ENCODE measurements at regions not wholly inside any gene's neighbourhood (a gene's known extent, or its start where the extent isn't known, plus 50 kb on each side); places are given as distances from the start of the nearest gene placed in this dataset.
"Not testable (repeated sequence)": the region's sequence is repeated elsewhere in the genome, so short reads cannot be mapped to it uniquely, and the experiment has no call there.

DNA sequence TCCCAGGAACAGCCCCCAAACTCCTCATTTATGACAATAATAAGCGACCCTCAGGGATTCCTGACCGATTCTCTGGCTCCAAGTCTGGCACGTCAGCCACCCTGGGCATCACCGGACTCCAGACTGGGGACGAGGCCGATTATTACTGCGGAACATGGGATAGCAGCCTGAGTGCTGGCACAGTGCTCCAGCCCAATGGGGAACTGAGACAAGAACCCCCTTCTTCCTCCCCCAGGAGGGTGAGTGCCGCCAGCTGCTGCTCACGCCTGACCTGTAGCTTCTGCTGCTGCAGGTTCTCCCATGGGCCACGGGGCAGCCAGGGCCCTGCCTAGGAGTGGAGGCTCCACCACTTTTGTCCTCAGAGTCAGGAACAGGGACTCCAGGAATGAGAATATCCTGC lies 78.2 kb downstream of the VPREB1 start:
- Histone ChIP-seq H3K4me1 (ENCODE audit: control insufficient read depth in 5 of 5, insufficient read depth in 5 of 5, low read length in 5 of 5) (no peaks in the 10 kb centered on the region), H3K27me3 (ENCODE audit: control insufficient read depth in 3 of 3, insufficient read depth in 3 of 3, low read length in 2 of 3) (no peaks in the 10 kb centered on the region), H3K4me3 (no peak overlapping the region), H3K36me3 (ENCODE audit: control insufficient read depth in 4 of 4, insufficient read depth in 4 of 4, low read length in 4 of 4) (peaks cover 0 to 20% (median 7%) of the 10 kb centered on the region in 4 donors), H3K9me3 (ENCODE audit: control insufficient read depth in 4 of 4, insufficient read depth in 3 of 4, low read length in 3 of 4) (no peaks in the 10 kb centered on the region), H3K27ac (ENCODE audit: low read depth in 1 of 2, low read length in 1 of 2) (no peak overlapping the region), H3K9ac (ENCODE audit: insufficient read depth in 1 of 2, low read length in 2 of 2) (no peak overlapping the region)
- TF ChIP-seq, protein P1, sequence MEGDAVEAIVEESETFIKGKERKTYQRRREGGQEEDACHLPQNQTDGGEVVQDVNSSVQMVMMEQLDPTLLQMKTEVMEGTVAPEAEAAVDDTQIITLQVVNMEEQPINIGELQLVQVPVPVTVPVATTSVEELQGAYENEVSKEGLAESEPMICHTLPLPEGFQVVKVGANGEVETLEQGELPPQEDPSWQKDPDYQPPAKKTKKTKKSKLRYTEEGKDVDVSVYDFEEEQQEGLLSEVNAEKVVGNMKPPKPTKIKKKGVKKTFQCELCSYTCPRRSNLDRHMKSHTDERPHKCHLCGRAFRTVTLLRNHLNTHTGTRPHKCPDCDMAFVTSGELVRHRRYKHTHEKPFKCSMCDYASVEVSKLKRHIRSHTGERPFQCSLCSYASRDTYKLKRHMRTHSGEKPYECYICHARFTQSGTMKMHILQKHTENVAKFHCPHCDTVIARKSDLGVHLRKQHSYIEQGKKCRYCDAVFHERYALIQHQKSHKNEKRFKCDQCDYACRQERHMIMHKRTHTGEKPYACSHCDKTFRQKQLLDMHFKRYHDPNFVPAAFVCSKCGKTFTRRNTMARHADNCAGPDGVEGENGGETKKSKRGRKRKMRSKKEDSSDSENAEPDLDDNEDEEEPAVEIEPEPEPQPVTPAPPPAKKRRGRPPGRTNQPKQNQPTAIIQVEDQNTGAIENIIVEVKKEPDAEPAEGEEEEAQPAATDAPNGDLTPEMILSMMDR (IDR thresholded peaks at IDR 0.05; ENCODE audit: control extremely low read depth, extremely low read depth): no peak
- 93 to 94% methylated on average over 10 of the region's 10 CpGs for WGBS, 2 donors
- ATAC-seq (ENCODE audit: insufficient read depth, low FRiP score): no peak
- DNase-seq: no peak

DNA sequence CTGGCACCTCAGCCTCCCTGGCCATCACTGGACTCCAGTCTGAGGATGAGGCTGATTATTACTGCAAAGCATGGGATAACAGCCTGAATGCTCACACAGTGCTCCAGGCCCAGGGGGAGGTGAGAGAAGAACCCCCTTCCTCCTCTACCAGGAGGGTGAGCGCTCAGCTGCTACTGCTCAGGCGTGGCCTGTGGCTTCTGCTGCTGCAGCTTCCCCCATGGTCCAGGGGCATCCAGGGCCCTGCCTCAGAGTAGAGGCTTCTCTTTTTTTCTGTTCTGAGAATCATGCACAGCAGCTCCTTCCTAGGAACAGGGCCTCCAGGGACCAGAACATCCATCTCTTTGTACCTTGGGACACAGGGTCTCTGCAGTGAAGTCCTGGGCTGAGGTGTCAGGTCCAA lies 83.1 kb downstream of the VPREB1 start:
- Histone ChIP-seq H3K27ac (ENCODE audit: low read depth in 1 of 2, low read length in 1 of 2) (no peak overlapping the region), H3K9ac (ENCODE audit: insufficient read depth in 1 of 2, low read length in 2 of 2) (no peak overlapping the region), H3K4me1 (ENCODE audit: control insufficient read depth in 5 of 5, insufficient read depth in 5 of 5, low read length in 5 of 5) (peaks cover 0 to 2% (median 0%) of the 10 kb centered on the region in 5 donors), H3K27me3 (ENCODE audit: control insufficient read depth in 3 of 3, insufficient read depth in 3 of 3, low read length in 2 of 3) (no peaks in the 10 kb centered on the region), H3K4me3 (no peak overlapping the region), H3K36me3 (ENCODE audit: control insufficient read depth in 4 of 4, insufficient read depth in 4 of 4, low read length in 4 of 4) (peaks cover 0 to 2% (median 0%) of the 10 kb centered on the region in 4 donors), H3K9me3 (ENCODE audit: control insufficient read depth in 4 of 4, insufficient read depth in 3 of 4, low read length in 3 of 4) (no peaks in the 10 kb centered on the region)
- WGBS, 2 donors: 54 to 57% methylated on average over 2 of the region's 2 CpGs
- DNase-seq (no peak), ATAC-seq (ENCODE audit: insufficient read depth, low FRiP score) (no peak)
- TF ChIP-seq, protein P1 (IDR thresholded peaks at IDR 0.05; ENCODE audit: control extremely low read depth, extremely low read depth): no peak

DNA sequence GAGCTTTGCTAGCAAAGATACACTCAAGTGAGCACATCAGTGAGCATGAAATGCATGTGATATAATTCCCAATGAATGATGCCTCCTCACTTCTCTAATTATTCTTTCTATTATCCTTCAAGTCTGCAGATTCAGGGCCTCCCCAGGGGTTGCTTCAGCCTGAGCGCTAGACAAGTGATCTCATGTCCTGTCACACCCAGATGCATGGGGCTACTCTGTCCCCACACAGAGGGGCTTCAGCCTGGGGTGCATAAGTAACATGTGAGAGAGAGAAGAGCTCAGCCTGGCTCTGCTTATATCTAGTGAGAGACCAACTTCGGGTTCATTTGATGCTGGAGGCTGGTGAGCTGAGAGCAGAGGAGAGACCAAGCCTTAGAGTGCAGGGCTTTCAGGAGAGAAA lies 85.2 kb downstream of the VPREB1 start:
- Histone ChIP-seq H3K4me3 (no peak overlapping the region), H3K9ac (ENCODE audit: insufficient read depth in 1 of 2, low read length in 2 of 2) (no peak overlapping the region), H3K4me1 (ENCODE audit: control insufficient read depth in 5 of 5, insufficient read depth in 5 of 5, low read length in 5 of 5) (peaks cover 0 to 2% (median 0%) of the 10 kb centered on the region in 5 donors), H3K27ac (ENCODE audit: low read depth in 1 of 2, low read length in 1 of 2) (no peak overlapping the region), H3K36me3 (ENCODE audit: control insufficient read depth in 4 of 4, insufficient read depth in 4 of 4, low read length in 4 of 4) (no peaks in the 10 kb centered on the region), H3K27me3 (ENCODE audit: control insufficient read depth in 3 of 3, insufficient read depth in 3 of 3, low read length in 2 of 3) (no peaks in the 10 kb centered on the region), H3K9me3 (ENCODE audit: control insufficient read depth in 4 of 4, insufficient read depth in 3 of 4, low read length in 3 of 4) (no peaks in the 10 kb centered on the region)
- ATAC-seq (ENCODE audit: insufficient read depth, low FRiP score) (no peak), DNase-seq (no peak)
- TF ChIP-seq, protein P1 (IDR thresholded peaks at IDR 0.05; ENCODE audit: control extremely low read depth, extremely low read depth): no peak
- WGBS, 2 donors: 63 to 75% methylated on average over 2 of the region's 2 CpGs

DNA sequence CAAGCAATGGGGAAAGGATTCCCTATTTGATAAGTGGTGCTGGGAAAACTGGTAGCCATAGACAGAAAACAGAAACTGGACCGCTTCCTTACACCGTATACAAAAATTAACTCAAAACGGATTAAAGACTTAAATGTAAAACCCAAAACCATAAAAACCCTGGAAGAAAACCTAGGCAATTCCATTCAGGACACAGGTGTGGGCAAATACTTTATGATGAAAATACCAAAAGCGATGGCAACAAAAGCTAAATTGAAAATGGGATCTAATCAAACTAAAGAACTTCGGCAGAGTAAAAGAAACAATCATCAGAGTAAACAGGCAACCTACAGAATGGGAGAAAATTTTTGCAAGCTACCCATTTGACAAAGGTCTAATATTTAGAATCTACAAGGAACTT lies 91.1 kb downstream of the VPREB1 start:
- not testable (repeated sequence) for H3K27me3 ChIP-seq (ENCODE audit: control insufficient read depth in 3 of 3, insufficient read depth in 3 of 3, low read length in 2 of 3); H3K4me3 ChIP-seq; H3K4me1 ChIP-seq (ENCODE audit: control insufficient read depth in 5 of 5, insufficient read depth in 5 of 5, low read length in 5 of 5); ATAC-seq (ENCODE audit: insufficient read depth, low FRiP score); H3K9ac ChIP-seq (ENCODE audit: insufficient read depth in 1 of 2, low read length in 2 of 2); H3K9me3 ChIP-seq (ENCODE audit: control insufficient read depth in 4 of 4, insufficient read depth in 3 of 4, low read length in 3 of 4); DNase-seq; H3K36me3 ChIP-seq (ENCODE audit: control insufficient read depth in 4 of 4, insufficient read depth in 4 of 4, low read length in 4 of 4); H3K27ac ChIP-seq (ENCODE audit: low read depth in 1 of 2, low read length in 1 of 2)
- WGBS, 2 donors: 58 to 75% methylated on average over 5 of the region's 5 CpGs

DNA sequence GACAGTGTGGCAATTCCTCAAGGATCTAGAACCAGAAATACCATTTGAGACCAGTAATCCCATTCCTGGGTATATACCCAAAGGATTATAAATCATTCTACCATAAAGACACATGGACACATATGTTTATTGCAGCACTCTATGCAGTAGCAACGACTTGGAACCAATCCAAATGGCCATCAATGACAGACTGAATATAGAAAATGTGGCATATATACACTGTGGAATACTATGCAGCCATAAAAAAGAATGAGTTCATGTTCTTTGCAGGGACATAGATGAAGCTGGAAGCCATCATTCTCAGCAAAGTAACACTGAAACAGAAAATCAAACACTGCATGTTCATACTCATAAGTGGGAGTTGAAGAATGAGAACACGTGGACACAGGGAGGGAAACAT lies 91.7 kb downstream of the VPREB1 start:
- H3K27ac ChIP-seq (ENCODE audit: low read depth in 1 of 2, low read length in 1 of 2); H3K4me3 ChIP-seq; H3K36me3 ChIP-seq (ENCODE audit: control insufficient read depth in 4 of 4, insufficient read depth in 4 of 4, low read length in 4 of 4); H3K9ac ChIP-seq (ENCODE audit: insufficient read depth in 1 of 2, low read length in 2 of 2); H3K27me3 ChIP-seq (ENCODE audit: control insufficient read depth in 3 of 3, insufficient read depth in 3 of 3, low read length in 2 of 3); ATAC-seq (ENCODE audit: insufficient read depth, low FRiP score); H3K9me3 ChIP-seq (ENCODE audit: control insufficient read depth in 4 of 4, insufficient read depth in 3 of 4, low read length in 3 of 4); DNase-seq; H3K4me1 ChIP-seq (ENCODE audit: control insufficient read depth in 5 of 5, insufficient read depth in 5 of 5, low read length in 5 of 5): not testable (repeated sequence)
- 36 to 38% methylated on average over 2 of the region's 2 CpGs for WGBS, 2 donors

DNA sequence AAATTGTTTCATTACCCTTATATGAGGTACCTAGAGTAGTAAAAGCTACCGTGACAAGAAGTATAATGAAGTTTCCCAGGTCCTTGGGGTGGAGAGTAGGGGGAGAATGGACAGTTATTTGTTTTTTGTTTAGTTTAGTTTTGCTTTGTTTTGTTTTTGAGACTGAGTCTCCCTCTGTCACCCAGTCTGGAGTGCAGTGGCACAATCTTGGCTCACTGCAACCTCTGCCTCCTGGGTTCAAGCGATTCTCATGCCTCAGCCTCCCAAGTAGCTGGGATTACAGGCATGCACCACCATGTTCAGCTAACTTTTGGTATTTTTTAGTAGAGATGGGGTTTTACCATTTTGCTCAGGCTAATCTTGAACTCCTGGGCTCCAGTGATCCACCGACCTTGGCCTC lies 94.2 kb downstream of the VPREB1 start:
- not testable (repeated sequence) for H3K36me3 ChIP-seq (ENCODE audit: control insufficient read depth in 4 of 4, insufficient read depth in 4 of 4, low read length in 4 of 4); H3K9ac ChIP-seq (ENCODE audit: insufficient read depth in 1 of 2, low read length in 2 of 2); ATAC-seq (ENCODE audit: insufficient read depth, low FRiP score); H3K27ac ChIP-seq (ENCODE audit: low read depth in 1 of 2, low read length in 1 of 2); H3K4me3 ChIP-seq; H3K9me3 ChIP-seq (ENCODE audit: control insufficient read depth in 4 of 4, insufficient read depth in 3 of 4, low read length in 3 of 4); H3K4me1 ChIP-seq (ENCODE audit: control insufficient read depth in 5 of 5, insufficient read depth in 5 of 5, low read length in 5 of 5); DNase-seq; H3K27me3 ChIP-seq (ENCODE audit: control insufficient read depth in 3 of 3, insufficient read depth in 3 of 3, low read length in 2 of 3)
- WGBS, 2 donors: 71 to 75% methylated on average over 3 of the region's 3 CpGs
